Adrenal gland (tissue), 9 donors: ENCODE measurements at regions not wholly inside any gene's neighbourhood (a gene's known extent, or its start where the extent isn't known, plus 50 kb on each side); places are given as distances from the start of the nearest gene placed in this dataset.

Source experiments
- DNase-seq, 7 donors: peaks; one replicate each; pipeline ENCODE4 v3.0.0-alpha.2; 2019 to 2020
- H3K27ac ChIP-seq, 5 donors: fragments of 200-600 bp; sonication (generic) in 4 of 5; 1 replicate in 3 of 5; 2 replicates in 2 of 5; pipeline versions ENCODE4 v1.5.1 to v1.8.0; 2016 to 2020; ENCODE audit warnings: mild to moderate bottlenecking in 1 of 5
- H3K27me3 ChIP-seq: fragments of 200-600 bp; 2 replicates; pipeline ENCODE4 v1.8.0; 2021
- H3K36me3 ChIP-seq, 2 donors: fragments of 200-600 bp; replicated peaks in 1 of 2; 1 replicate in 1 of 2; 2 replicates in 1 of 2; pipeline versions ENCODE4 v1.5.1 to v1.8.0; 2018 to 2022
- H3K4me1 ChIP-seq, 2 donors: fragments of 200-600 bp; replicated peaks in 1 of 2; 1 replicate in 1 of 2; 2 replicates in 1 of 2; pipeline versions ENCODE4 v1.5.1 to v1.8.0; 2018 to 2021
- H3K4me3 ChIP-seq, 4 donors: fragments of 200-600 bp; sonication (generic) in 3 of 4; one replicate each; pipeline ENCODE4 v1.5.1; 2016 to 2018
- H3K9me3 ChIP-seq, 3 donors: fragments of 200-600 bp; sonication (generic) in 1 of 3; replicated peaks in 1 of 3; 1 replicate in 2 of 3; 2 replicates in 1 of 3; pipeline versions ENCODE4 v1.5.1 to v1.8.0; 2016 to 2021
- CTCF ChIP-seq, 6 experiments: fragments of 450-650 bp in 4 of 6; fragments of 200-600 bp in 2 of 6; sonication (generic) in 1 of 6; IDR thresholded peaks; 1 replicate in 5 of 6; 2 replicates in 1 of 6; pipeline versions ENCODE4 v1.5.1 to v1.8.0; 2016 to 2021; ENCODE audit warnings: antibody characterized with exemption in 6 of 6, mild to moderate bottlenecking in 2 of 6, moderate library complexity in 1 of 6
- POLR2A ChIP-seq, 2 donors: fragments of 450-650 bp; IDR thresholded peaks; one replicate each; pipeline ENCODE4 v1.6.1; 2017; ENCODE audit warnings: antibody characterized with exemption in 2 of 2, mild to moderate bottlenecking in 2 of 2, moderate library complexity in 1 of 2
- WGBS, 4 donors: extraction: QIAGEN DNeasy Blood & Tissue Kit in 2 of 4; methylation state at CpG; one replicate each; pipeline versions ENCODE4 v1.1.5 to v1.1.7; 2013 to 2017; 5-methylcytosine and 5-hydroxymethylcytosine counted together
- intact Hi-C, 2 donors: fragments of 100-400 bp; cut with DNase I; formaldehyde crosslinking; loops; one replicate each; pipeline versions ENCODE4 v1.14.1 to v1.15.0; 2022 to 2023
- donor health status: healthy with polysubstance abuse.
- donor health status: Bipolar disorder and iron deficiency.
- donor health status: DM: yes; HTN: yes; CAD: no.
- donor health status: DM: no; HTN: no; CAD: no.
- donor health status: DM: no; HTN: no; CAD: no.

GRCh38 chr10:56902554-56902953, 541.5 kb upstream of the ZWINT start:
- no peaks in the 10 kb centered on the region for H3K9me3 ChIP-seq
- no peak for DNase-seq
- H3K27me3 ChIP-seq: no peaks in the 10 kb centered on the region
- no peaks in the 10 kb centered on the region for H3K36me3 ChIP-seq
- 86 to 91% (median 88%) methylated on average over 3 of the region's 3 CpGs for WGBS, 4 donors
- TF ChIP-seq POLR2A (IDR thresholded peaks at IDR 0.05): no peak
- TF ChIP-seq CTCF (IDR thresholded peaks at IDR 0.05): no peak
- H3K27ac ChIP-seq: no peak overlapping the region
- intact Hi-C loops: no loop called here
- no peaks in the 10 kb centered on the region for H3K4me1 ChIP-seq
- H3K4me3 ChIP-seq: no peak overlapping the region

GRCh38 chr10:56895306-56895705, 534.2 kb upstream of the ZWINT start:
- 65 to 74% (median 72%) methylated on average over 6 of the region's 6 CpGs for WGBS, 4 donors

GRCh38 chr10:56881218-56881617, 520.2 kb upstream of the ZWINT start:
- no peaks in the 10 kb centered on the region for H3K4me1 ChIP-seq
- 54 to 65% (median 58%) methylated on average over 3 of the region's 3 CpGs for WGBS, 4 donors
- H3K4me3 ChIP-seq: no peak overlapping the region
- DNase-seq: no peak
- H3K36me3 ChIP-seq: no peaks in the 10 kb centered on the region
- no peaks in the 10 kb centered on the region for H3K27me3 ChIP-seq
- TF ChIP-seq CTCF (IDR thresholded peaks at IDR 0.05) (no peak), POLR2A (IDR thresholded peaks at IDR 0.05) (no peak)
- no peaks in the 10 kb centered on the region for H3K9me3 ChIP-seq
- H3K27ac ChIP-seq: no peak overlapping the region
- intact Hi-C loops: no loop called here

More at GRCh38 chr10:56895306-56895705, 534.2 kb upstream of the ZWINT start:
- DNase-seq: no peak
- TF ChIP-seq POLR2A (IDR thresholded peaks at IDR 0.05) (no peak), CTCF (IDR thresholded peaks at IDR 0.05) (no peak)
- Histone ChIP-seq H3K36me3 (no peaks in the 10 kb centered on the region), H3K9me3 (no peaks in the 10 kb centered on the region), H3K4me3 (no peak overlapping the region), H3K27ac (no peak overlapping the region), H3K27me3 (no peaks in the 10 kb centered on the region), H3K4me1 (no peaks in the 10 kb centered on the region)
- intact Hi-C loops: no loop called here

GRCh38 chr10:56880606-56881005, 519.5 kb upstream of the ZWINT start:
- TF ChIP-seq CTCF (IDR thresholded peaks at IDR 0.05): no peak
- TF ChIP-seq POLR2A (IDR thresholded peaks at IDR 0.05): no peak
- H3K27ac ChIP-seq: no peak overlapping the region
- H3K36me3 ChIP-seq: no peaks in the 10 kb centered on the region
- no peaks in the 10 kb centered on the region for H3K9me3 ChIP-seq
- no peaks in the 10 kb centered on the region for H3K27me3 ChIP-seq
- intact Hi-C loops: no loop called here
- no peak overlapping the region for H3K4me3 ChIP-seq
- H3K4me1 ChIP-seq: no peaks in the 10 kb centered on the region
- 31 to 55% (median 45%) methylated on average over 4 of the region's 4 CpGs for WGBS, 4 donors
- no peak for DNase-seq
